ENCODE measurements at regions not wholly inside any gene's neighbourhood (a gene's known extent, or its start where the extent isn't known, plus 50 kb on each side); places are given as distances from the start of the nearest gene placed in this dataset.

DNA sequence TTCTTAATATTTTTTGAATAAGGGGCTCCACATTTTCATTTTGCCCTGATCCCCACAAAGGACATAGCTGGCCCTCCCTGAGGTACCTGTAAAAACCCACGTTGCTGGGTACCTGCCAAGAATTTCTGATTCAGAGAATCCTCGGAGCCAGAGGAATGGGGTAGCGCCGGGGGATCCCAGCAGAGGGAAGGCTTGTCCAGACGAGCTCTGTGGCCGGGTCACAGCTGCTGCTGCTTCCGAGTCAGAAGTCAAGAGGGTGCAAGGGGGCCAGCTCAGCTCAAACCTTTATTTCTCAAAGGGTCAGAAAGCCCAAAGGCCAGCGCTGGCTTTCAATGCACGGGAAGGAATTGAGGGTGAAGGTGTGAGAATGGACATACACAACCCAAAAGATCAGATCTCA is 68.9 kb upstream of the SDK2 start:
- intact Hi-C loops (cut with micrococcal nuclease), result no loop called here
- CTCF ChIA-PET, result no interaction called here
- DNase-seq, result no peak

DNA sequence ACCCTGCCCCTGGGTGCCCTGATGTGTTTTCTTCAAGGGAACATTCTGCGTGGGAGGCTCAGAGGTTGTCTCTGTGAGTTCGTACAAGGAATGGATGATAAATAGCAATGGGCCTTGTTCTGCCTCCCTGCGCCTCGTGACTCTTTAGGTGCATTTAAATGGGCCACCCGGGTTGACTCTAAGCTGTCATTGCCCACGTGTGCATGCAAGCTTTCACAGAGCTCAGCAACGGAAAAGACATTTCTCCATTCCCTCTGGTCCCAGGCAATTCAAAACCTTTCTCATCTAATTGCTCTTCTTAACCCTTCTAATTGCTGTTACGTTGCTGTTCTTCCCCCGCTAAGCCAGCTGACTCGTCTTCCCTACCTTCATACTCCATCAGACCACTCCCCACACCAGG is 71.5 kb upstream of the SDK2 start:
- peaks cover 89% of the 10 kb centered on the region for H3K27me3 ChIP-seq (ENCODE audit: low read length)
- BruUV-seq (replicated peaks), result no TSS peak

More for the DNA sequence above, 68.9 kb upstream of the SDK2 start:
- Histone ChIP-seq H3K9me2 (replicated peaks; ENCODE audit: low read length) (no peaks in the 10 kb centered on the region), H3K36me3 (ENCODE audit: low read depth, low read length) (no peaks in the 10 kb centered on the region), H3F3A (ENCODE audit: low read length, unreplicated experiment) (no peaks in the 10 kb centered on the region), H3K9me3 (ENCODE audit: low read length) (no peaks in the 10 kb centered on the region), H3K9ac (ENCODE audit: low read length) (no peak overlapping the region), H2AFZ (ENCODE audit: low read length) (no peak overlapping the region), H4K20me1 (ENCODE audit: low read length) (no peaks in the 10 kb centered on the region), H3K27me3 (ENCODE audit: low read length) (peaks cover 67% of the 10 kb centered on the region), H3K4me1 (ENCODE audit: insufficient read depth, low read length) (no peaks in the 10 kb centered on the region), H3K4me2 (ENCODE audit: low read length) (no peak overlapping the region), H3K79me2 (ENCODE audit: low read length) (no peaks in the 10 kb centered on the region), H3K27ac (ENCODE audit: low read length) (no peak overlapping the region), H3K4me3 (ENCODE audit: low read length) (no peak overlapping the region)
- POLR2A ChIA-PET (ENCODE audit: unreplicated experiment), result no interaction called here
- TF ChIP-seq EZH2phosphoT487 (IDR thresholded peaks at IDR 0.05; ENCODE audit: borderline replicate concordance, low read length), result no peak
- TF ChIP-seq EZH2 (IDR thresholded peaks at IDR 0.05; ENCODE audit: low read length, unreplicated experiment), result no peak
- TF ChIP-seq, protein P1, sequence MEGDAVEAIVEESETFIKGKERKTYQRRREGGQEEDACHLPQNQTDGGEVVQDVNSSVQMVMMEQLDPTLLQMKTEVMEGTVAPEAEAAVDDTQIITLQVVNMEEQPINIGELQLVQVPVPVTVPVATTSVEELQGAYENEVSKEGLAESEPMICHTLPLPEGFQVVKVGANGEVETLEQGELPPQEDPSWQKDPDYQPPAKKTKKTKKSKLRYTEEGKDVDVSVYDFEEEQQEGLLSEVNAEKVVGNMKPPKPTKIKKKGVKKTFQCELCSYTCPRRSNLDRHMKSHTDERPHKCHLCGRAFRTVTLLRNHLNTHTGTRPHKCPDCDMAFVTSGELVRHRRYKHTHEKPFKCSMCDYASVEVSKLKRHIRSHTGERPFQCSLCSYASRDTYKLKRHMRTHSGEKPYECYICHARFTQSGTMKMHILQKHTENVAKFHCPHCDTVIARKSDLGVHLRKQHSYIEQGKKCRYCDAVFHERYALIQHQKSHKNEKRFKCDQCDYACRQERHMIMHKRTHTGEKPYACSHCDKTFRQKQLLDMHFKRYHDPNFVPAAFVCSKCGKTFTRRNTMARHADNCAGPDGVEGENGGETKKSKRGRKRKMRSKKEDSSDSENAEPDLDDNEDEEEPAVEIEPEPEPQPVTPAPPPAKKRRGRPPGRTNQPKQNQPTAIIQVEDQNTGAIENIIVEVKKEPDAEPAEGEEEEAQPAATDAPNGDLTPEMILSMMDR (conservative IDR thresholded peaks at IDR 0.05; ENCODE audit: low read depth, low read length), result no peak
- no TSS peak for BruUV-seq (replicated peaks)
- ATAC-seq, result no peak

DNA sequence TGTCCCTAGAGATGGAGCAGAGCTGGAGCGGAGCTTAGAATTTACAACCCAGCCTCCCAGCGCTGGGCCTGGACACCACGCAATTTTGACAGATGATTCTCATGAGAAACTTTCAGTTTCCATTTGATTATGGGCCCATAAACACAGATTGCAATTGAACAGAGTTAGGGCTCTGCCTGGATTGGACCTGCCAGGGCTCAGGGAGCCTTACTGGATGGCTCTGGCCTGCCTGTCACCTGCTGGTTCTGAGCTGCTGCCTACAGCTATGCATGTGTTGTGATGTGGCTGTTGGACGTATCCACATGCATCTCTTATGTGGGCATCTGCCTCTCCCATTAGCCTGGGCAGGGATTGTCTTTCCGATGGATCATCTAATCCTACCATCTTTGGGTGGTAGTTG is 73.4 kb upstream of the SDK2 start:
- CTCF ChIA-PET, result no interaction called here
- POLR2A ChIA-PET (ENCODE audit: unreplicated experiment), result no interaction called here
- no peaks in the 10 kb centered on the region for H4K20me1 ChIP-seq (ENCODE audit: low read length)
- no peak for DNase-seq
- no peak overlapping the region for H3K9ac ChIP-seq (ENCODE audit: low read length)
- peaks cover 85% of the 10 kb centered on the region for H3K27me3 ChIP-seq (ENCODE audit: low read length)
- H3K4me3 ChIP-seq (ENCODE audit: low read length), result no peak overlapping the region
- no peaks in the 10 kb centered on the region for H3K9me2 ChIP-seq (replicated peaks; ENCODE audit: low read length)
- no peaks in the 10 kb centered on the region for H3K79me2 ChIP-seq (ENCODE audit: low read length)
- H3F3A ChIP-seq (ENCODE audit: low read length, unreplicated experiment), result no peaks in the 10 kb centered on the region
- TF ChIP-seq EZH2 (IDR thresholded peaks at IDR 0.05; ENCODE audit: low read length, unreplicated experiment) (no peak), EZH2phosphoT487 (IDR thresholded peaks at IDR 0.05; ENCODE audit: borderline replicate concordance, low read length) (no peak)
- TF ChIP-seq, protein P1 (conservative IDR thresholded peaks at IDR 0.05; ENCODE audit: low read depth, low read length), result no peak
- no peak overlapping the region for H2AFZ ChIP-seq (ENCODE audit: low read length)
- ATAC-seq, result no peak
- H3K27ac ChIP-seq (ENCODE audit: low read length), result no peak overlapping the region
- no peaks in the 10 kb centered on the region for H3K4me1 ChIP-seq (ENCODE audit: insufficient read depth, low read length)
- intact Hi-C loops (cut with micrococcal nuclease), result no loop called here
- H3K4me2 ChIP-seq (ENCODE audit: low read length), result no peak overlapping the region
- no peaks in the 10 kb centered on the region for H3K9me3 ChIP-seq (ENCODE audit: low read length)
- BruUV-seq (replicated peaks), result no TSS peak
- H3K36me3 ChIP-seq (ENCODE audit: low read depth, low read length), result no peaks in the 10 kb centered on the region

More for the DNA sequence above, 71.5 kb upstream of the SDK2 start:
- Histone ChIP-seq H3K4me1 (ENCODE audit: insufficient read depth, low read length) (no peaks in the 10 kb centered on the region), H3K79me2 (ENCODE audit: low read length) (no peaks in the 10 kb centered on the region), H2AFZ (ENCODE audit: low read length) (no peak overlapping the region), H3K27ac (ENCODE audit: low read length) (no peak overlapping the region), H3K4me3 (ENCODE audit: low read length) (no peak overlapping the region), H3F3A (ENCODE audit: low read length, unreplicated experiment) (no peaks in the 10 kb centered on the region), H4K20me1 (ENCODE audit: low read length) (no peaks in the 10 kb centered on the region), H3K9ac (ENCODE audit: low read length) (no peak overlapping the region), H3K36me3 (ENCODE audit: low read depth, low read length) (no peaks in the 10 kb centered on the region), H3K9me3 (ENCODE audit: low read length) (no peaks in the 10 kb centered on the region), H3K9me2 (replicated peaks; ENCODE audit: low read length) (no peaks in the 10 kb centered on the region), H3K4me2 (ENCODE audit: low read length) (no peak overlapping the region)
- CTCF ChIA-PET, result no interaction called here
- POLR2A ChIA-PET (ENCODE audit: unreplicated experiment), result no interaction called here
- TF ChIP-seq, protein P1 (conservative IDR thresholded peaks at IDR 0.05; ENCODE audit: low read depth, low read length), result no peak
- TF ChIP-seq EZH2 (IDR thresholded peaks at IDR 0.05; ENCODE audit: low read length, unreplicated experiment) (no peak), EZH2phosphoT487 (IDR thresholded peaks at IDR 0.05; ENCODE audit: borderline replicate concordance, low read length) (no peak)
- intact Hi-C loops (cut with micrococcal nuclease), result no loop called here
- DNase-seq (no peak), ATAC-seq (no peak)

Data from PC-3 (cell line).